Activated T-cell treated with anti-CD3 and anti-CD28 coated beads, Interleukin-2, amount 50 U/mL, for 24 hours (primary cell): ENCODE measurements at regions not wholly inside any gene's neighbourhood (a gene's known extent, or its start where the extent isn't known, plus 50 kb on each side); places are given as distances from the start of the nearest gene placed in this dataset.

ENCODE experiments used
- DNase-seq: peaks from one replicate; pipeline ENCODE4 v3.0.0-alpha.2; 2020
- H3K27ac Mint-ChIP-seq: 2 replicates; pipeline ENCODE4 v1.8.0; 2020; ENCODE audit warnings: mild to moderate bottlenecking, mixed read lengths
- H3K27me3 Mint-ChIP-seq: 2 replicates; pipeline ENCODE4 v1.8.0; 2020; ENCODE audit warnings: mixed read lengths
- H3K36me3 Mint-ChIP-seq: 2 replicates; pipeline ENCODE4 v1.8.0; 2020; ENCODE audit warnings: low read depth, mixed read lengths
- H3K4me1 Mint-ChIP-seq: 2 replicates; pipeline ENCODE4 v1.8.0; 2020; ENCODE audit warnings: low read depth, mixed read lengths
- H3K4me3 Mint-ChIP-seq: 2 replicates; pipeline ENCODE4 v1.8.0; 2020; ENCODE audit warnings: mild to moderate bottlenecking, moderate library complexity, mixed read lengths
- H3K9me3 Mint-ChIP-seq: 2 replicates; pipeline ENCODE4 v1.8.0; 2020; ENCODE audit warnings: mixed read lengths

GRCh38 chr11:111194860-111195568 lies 50.5 kb upstream of the POU2AF2 start:
- Mint-ChIP-seq H3K36me3 (no peaks in the 10 kb centered on the region), H3K9me3 (no peaks in the 10 kb centered on the region), H3K4me1 (no peaks in the 10 kb centered on the region), H3K4me3 (no peak overlapping the region), H3K27ac (no peak overlapping the region), H3K27me3 (peaks cover 7% of the 10 kb centered on the region)
- no peak for DNase-seq

GRCh38 chr11:111193924-111194490 lies 51.5 kb upstream of the POU2AF2 start:
- DNase-seq, result no peak
- peaks cover 7% of the 10 kb centered on the region for H3K27me3 Mint-ChIP-seq
- no peaks in the 10 kb centered on the region for H3K9me3 Mint-ChIP-seq

GRCh38 chr11:111189466-111189865 lies 56.1 kb upstream of the POU2AF2 start:
- Mint-ChIP-seq H3K36me3 (no peaks in the 10 kb centered on the region), H3K4me1 (no peaks in the 10 kb centered on the region), H3K27ac (no peak overlapping the region), H3K4me3 (no peak overlapping the region), H3K9me3 (no peaks in the 10 kb centered on the region), H3K27me3 (peaks cover 20% of the 10 kb centered on the region)
- no peak for DNase-seq

More at GRCh38 chr11:111193924-111194490, 51.5 kb upstream of the POU2AF2 start:
- H3K27ac Mint-ChIP-seq, result no peak overlapping the region
- no peak overlapping the region for H3K4me3 Mint-ChIP-seq
- no peaks in the 10 kb centered on the region for H3K4me1 Mint-ChIP-seq
- H3K36me3 Mint-ChIP-seq, result no peaks in the 10 kb centered on the region

GRCh38 chr11:111186308-111186915 lies 59.1 kb upstream of the POU2AF2 start:
- DNase-seq, result no peak
- Mint-ChIP-seq H3K4me3 (no peak overlapping the region), H3K27me3 (peaks cover 17% of the 10 kb centered on the region), H3K4me1 (no peaks in the 10 kb centered on the region), H3K27ac (no peak overlapping the region), H3K36me3 (no peaks in the 10 kb centered on the region), H3K9me3 (no peaks in the 10 kb centered on the region)

- peaks cover 17% of the 10 kb centered on the region for H3K27me3 Mint-ChIP-seq
- H3K9me3 Mint-ChIP-seq, result no peaks in the 10 kb centered on the region
- no peak overlapping the region for H3K4me3 Mint-ChIP-seq
- H3K4me1 Mint-ChIP-seq, result no peaks in the 10 kb centered on the region
- DNase-seq, result no peak
- H3K27ac Mint-ChIP-seq, result no peak overlapping the region
- H3K36me3 Mint-ChIP-seq, result no peaks in the 10 kb centered on the region
These were observed 60.3 kb upstream of the POU2AF2 start for GRCh38 chr11:111185266-111185665.

- no peak for DNase-seq
- H3K27me3 Mint-ChIP-seq, result peaks cover 15% of the 10 kb centered on the region
- H3K36me3 Mint-ChIP-seq, result no peaks in the 10 kb centered on the region
These were observed 61.8 kb upstream of the POU2AF2 start for GRCh38 chr11:111183706-111184105.

GRCh38 chr11:111179184-111179910 lies 66.2 kb upstream of the POU2AF2 start:
- Mint-ChIP-seq H3K36me3 (no peaks in the 10 kb centered on the region), H3K4me3 (no peak overlapping the region), H3K27me3 (no peaks in the 10 kb centered on the region), H3K4me1 (peaks cover 2% of the 10 kb centered on the region), H3K27ac (no peak overlapping the region), H3K9me3 (no peaks in the 10 kb centered on the region)
- DNase-seq, result no peak

More at GRCh38 chr11:111183706-111184105, 61.8 kb upstream of the POU2AF2 start:
- H3K27ac Mint-ChIP-seq, result no peak overlapping the region
- H3K4me3 Mint-ChIP-seq, result no peak overlapping the region
- peaks cover 2% of the 10 kb centered on the region for H3K4me1 Mint-ChIP-seq
- no peaks in the 10 kb centered on the region for H3K9me3 Mint-ChIP-seq

- H3K27ac Mint-ChIP-seq, result no peak overlapping the region
- H3K4me3 Mint-ChIP-seq, result no peak overlapping the region
- H3K36me3 Mint-ChIP-seq, result no peaks in the 10 kb centered on the region
- no peaks in the 10 kb centered on the region for H3K27me3 Mint-ChIP-seq
- peaks cover 2% of the 10 kb centered on the region for H3K4me1 Mint-ChIP-seq
- no peak for DNase-seq
- H3K9me3 Mint-ChIP-seq, result no peaks in the 10 kb centered on the region
These were observed 68.3 kb upstream of the POU2AF2 start for GRCh38 chr11:111177037-111177871.

- no peak for DNase-seq
- no peak overlapping the region for H3K4me3 Mint-ChIP-seq
- no peaks in the 10 kb centered on the region for H3K36me3 Mint-ChIP-seq
- H3K4me1 Mint-ChIP-seq, result peaks cover 2% of the 10 kb centered on the region
- no peaks in the 10 kb centered on the region for H3K27me3 Mint-ChIP-seq
- H3K9me3 Mint-ChIP-seq, result no peaks in the 10 kb centered on the region
- H3K27ac Mint-ChIP-seq, result no peak overlapping the region
These were observed 68.9 kb upstream of the POU2AF2 start for GRCh38 chr11:111176603-111177002.

GRCh38 chr11:111173221-111173620 lies 72.3 kb upstream of the POU2AF2 start:
- no peaks in the 10 kb centered on the region for H3K36me3 Mint-ChIP-seq
- H3K9me3 Mint-ChIP-seq, result no peaks in the 10 kb centered on the region
- no peaks in the 10 kb centered on the region for H3K4me1 Mint-ChIP-seq
- H3K27ac Mint-ChIP-seq, result no peak overlapping the region
- no peaks in the 10 kb centered on the region for H3K27me3 Mint-ChIP-seq
- no peak overlapping the region for H3K4me3 Mint-ChIP-seq
- no peak for DNase-seq

- Mint-ChIP-seq H3K4me1 (no peaks in the 10 kb centered on the region), H3K27ac (no peak overlapping the region), H3K9me3 (no peaks in the 10 kb centered on the region), H3K36me3 (no peaks in the 10 kb centered on the region), H3K4me3 (no peak overlapping the region), H3K27me3 (no peaks in the 10 kb centered on the region)
- DNase-seq, result no peak
These were observed 73.1 kb upstream of the POU2AF2 start for GRCh38 chr11:111172321-111172862.

- H3K27me3 Mint-ChIP-seq, result no peaks in the 10 kb centered on the region
- H3K4me1 Mint-ChIP-seq, result no peaks in the 10 kb centered on the region
- no peak overlapping the region for H3K4me3 Mint-ChIP-seq
- no peaks in the 10 kb centered on the region for H3K9me3 Mint-ChIP-seq
- no peak overlapping the region for H3K27ac Mint-ChIP-seq
- H3K36me3 Mint-ChIP-seq, result no peaks in the 10 kb centered on the region
- DNase-seq, result no peak
These were observed 74.7 kb upstream of the POU2AF2 start for GRCh38 chr11:111170761-111171379.

- no peaks in the 10 kb centered on the region for H3K27me3 Mint-ChIP-seq
- H3K36me3 Mint-ChIP-seq, result no peaks in the 10 kb centered on the region
- H3K27ac Mint-ChIP-seq, result no peak overlapping the region
- no peaks in the 10 kb centered on the region for H3K9me3 Mint-ChIP-seq
- no peak overlapping the region for H3K4me3 Mint-ChIP-seq
- H3K4me1 Mint-ChIP-seq, result no peaks in the 10 kb centered on the region
- no peak for DNase-seq
These were observed 76.2 kb upstream of the POU2AF2 start for GRCh38 chr11:111169367-111169766.
